ENCODE measurements at regions not wholly inside any gene's neighbourhood (a gene's known extent, or its start where the extent isn't known, plus 50 kb on each side); places are given as distances from the start of the nearest gene placed in this dataset.

- no peak overlapping the region for H2AFZ ChIP-seq
- H3K36me3 ChIP-seq (ENCODE audit: low read depth): no peaks in the 10 kb centered on the region
- H3K27ac ChIP-seq: no peak overlapping the region
- in situ Hi-C loops (cut with MboI): no loop called here
- no peaks in the 10 kb centered on the region for H3K4me1 ChIP-seq (ENCODE audit: insufficient read depth)
- no peaks in the 10 kb centered on the region for H3K9me2 ChIP-seq (ENCODE audit: insufficient read depth)
- no peaks in the 10 kb centered on the region for H3K79me2 ChIP-seq (ENCODE audit: insufficient read depth)
- H3K9me3 ChIP-seq (ENCODE audit: low read depth): no peaks in the 10 kb centered on the region
- H3K4me2 ChIP-seq (ENCODE audit: unreplicated experiment): no peak overlapping the region
- no peak overlapping the region for H3K4me3 ChIP-seq
- H3K27me3 ChIP-seq (replicated peaks; ENCODE audit: insufficient read depth): no peaks in the 10 kb centered on the region
- H3F3A ChIP-seq (ENCODE audit: insufficient read depth): no peaks in the 10 kb centered on the region
- DNase-seq: no peak
- 4 to 5% methylated on average over 3 of the region's 3 CpGs for WGBS, 2 experiments (ENCODE audit: low coverage in 1 of 2, low lambda C conversion rate in 2 of 2, missing lambda C conversion rate in 2 of 2)
- H4K20me1 ChIP-seq (ENCODE audit: insufficient read depth): no peaks in the 10 kb centered on the region
- TF ChIP-seq EZH2phosphoT487 (IDR thresholded peaks at IDR 0.05; ENCODE audit: insufficient read depth, low read depth) (no peak), EZH2 (IDR thresholded peaks at IDR 0.05; ENCODE audit: insufficient read depth, poor library complexity, severe bottlenecking) (no peak)
- H3K9ac ChIP-seq: no peak overlapping the region
Measured at GRCh38 chrX:82912382-82912781, 595.7 kb upstream of the POU3F4 start.

DNA sequence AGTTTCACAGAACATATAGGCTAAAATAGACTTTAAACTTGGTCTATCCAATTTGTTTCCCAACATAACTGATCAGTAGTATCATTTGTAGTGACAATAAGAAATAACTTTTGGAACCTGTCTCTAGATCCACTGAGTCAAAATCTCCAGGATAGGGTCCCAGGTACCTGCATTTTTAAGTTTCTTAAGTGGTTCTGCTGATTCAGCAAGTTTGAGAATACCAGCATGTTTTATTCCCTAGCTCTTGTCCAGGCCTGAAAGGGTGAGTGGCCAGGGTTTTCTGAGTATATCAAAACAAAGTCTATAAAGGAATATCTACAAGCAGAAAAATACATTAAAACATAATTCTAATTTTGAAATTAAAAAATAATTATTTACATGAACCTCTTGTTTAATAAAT lies 573.1 kb upstream of the POU3F4 start:
- no peaks in the 10 kb centered on the region for H3K79me2 ChIP-seq (ENCODE audit: insufficient read depth)
- H3K9me2 ChIP-seq (ENCODE audit: insufficient read depth): no peaks in the 10 kb centered on the region
- H3F3A ChIP-seq (ENCODE audit: insufficient read depth): no peaks in the 10 kb centered on the region
- TF ChIP-seq EZH2phosphoT487 (IDR thresholded peaks at IDR 0.05; ENCODE audit: insufficient read depth, low read depth) (no peak), EZH2 (IDR thresholded peaks at IDR 0.05; ENCODE audit: insufficient read depth, poor library complexity, severe bottlenecking) (no peak)
- H3K36me3 ChIP-seq (ENCODE audit: low read depth): no peaks in the 10 kb centered on the region
- no peak overlapping the region for H3K27ac ChIP-seq
- in situ Hi-C loops (cut with MboI): no loop called here
- H3K4me1 ChIP-seq (ENCODE audit: insufficient read depth): no peaks in the 10 kb centered on the region
- no peak overlapping the region for H3K4me2 ChIP-seq (ENCODE audit: unreplicated experiment)
- H2AFZ ChIP-seq: no peak overlapping the region
- no peaks in the 10 kb centered on the region for H4K20me1 ChIP-seq (ENCODE audit: insufficient read depth)
- DNase-seq: no peak
- H3K4me3 ChIP-seq: no peak overlapping the region
- H3K27me3 ChIP-seq (replicated peaks; ENCODE audit: insufficient read depth): no peaks in the 10 kb centered on the region
- H3K9ac ChIP-seq: no peak overlapping the region
- no peaks in the 10 kb centered on the region for H3K9me3 ChIP-seq (ENCODE audit: low read depth)

GRCh38 chrX:82945332-82945731 lies 562.8 kb upstream of the POU3F4 start:
- Histone ChIP-seq H3K4me2 (ENCODE audit: unreplicated experiment) (no peak overlapping the region), H3K27ac (no peak overlapping the region), H3F3A (ENCODE audit: insufficient read depth) (no peaks in the 10 kb centered on the region), H3K79me2 (ENCODE audit: insufficient read depth) (no peaks in the 10 kb centered on the region), H3K9me2 (ENCODE audit: insufficient read depth) (no peaks in the 10 kb centered on the region), H3K36me3 (ENCODE audit: low read depth) (no peaks in the 10 kb centered on the region), H3K9ac (no peak overlapping the region), H3K27me3 (replicated peaks; ENCODE audit: insufficient read depth) (no peaks in the 10 kb centered on the region), H4K20me1 (ENCODE audit: insufficient read depth) (no peaks in the 10 kb centered on the region), H3K4me1 (ENCODE audit: insufficient read depth) (no peaks in the 10 kb centered on the region), H3K9me3 (ENCODE audit: low read depth) (no peaks in the 10 kb centered on the region), H3K4me3 (no peak overlapping the region), H2AFZ (no peak overlapping the region)
- DNase-seq: no peak
- in situ Hi-C loops (cut with MboI): no loop called here
- no CpG with 5 or more reads among the region's 3 CpGs for WGBS, 2 experiments (ENCODE audit: low coverage in 1 of 2, low lambda C conversion rate in 2 of 2, missing lambda C conversion rate in 2 of 2)
- TF ChIP-seq EZH2 (IDR thresholded peaks at IDR 0.05; ENCODE audit: insufficient read depth, poor library complexity, severe bottlenecking) (no peak), EZH2phosphoT487 (IDR thresholded peaks at IDR 0.05; ENCODE audit: insufficient read depth, low read depth) (no peak)

GRCh38 chrX:82961129-82961528 lies 547.0 kb upstream of the POU3F4 start:
- Histone ChIP-seq H3K4me3 (no peak overlapping the region), H3K27me3 (replicated peaks; ENCODE audit: insufficient read depth) (no peaks in the 10 kb centered on the region), H3K27ac (no peak overlapping the region), H3K9ac (no peak overlapping the region), H3K4me2 (ENCODE audit: unreplicated experiment) (no peak overlapping the region), H4K20me1 (ENCODE audit: insufficient read depth) (no peaks in the 10 kb centered on the region), H3K79me2 (ENCODE audit: insufficient read depth) (no peaks in the 10 kb centered on the region), H3K36me3 (ENCODE audit: low read depth) (no peaks in the 10 kb centered on the region), H2AFZ (no peak overlapping the region), H3K4me1 (ENCODE audit: insufficient read depth) (no peaks in the 10 kb centered on the region), H3F3A (ENCODE audit: insufficient read depth) (no peaks in the 10 kb centered on the region), H3K9me2 (ENCODE audit: insufficient read depth) (no peaks in the 10 kb centered on the region), H3K9me3 (ENCODE audit: low read depth) (no peaks in the 10 kb centered on the region)
- no peak for TF ChIP-seq EZH2 (IDR thresholded peaks at IDR 0.05; ENCODE audit: insufficient read depth, poor library complexity, severe bottlenecking)
- no peak for TF ChIP-seq EZH2phosphoT487 (IDR thresholded peaks at IDR 0.05; ENCODE audit: insufficient read depth, low read depth)
- in situ Hi-C loops (cut with MboI): no loop called here
- 0 to 17% methylated on average over 1 to 2 of the region's 3 CpGs for WGBS, 2 experiments (ENCODE audit: low coverage in 1 of 2, low lambda C conversion rate in 2 of 2, missing lambda C conversion rate in 2 of 2)
- DNase-seq: no peak

- no peaks in the 10 kb centered on the region for H3K9me3 ChIP-seq (ENCODE audit: low read depth)
- no CpG with 5 or more reads among the region's 2 CpGs for WGBS, 2 experiments (ENCODE audit: low coverage in 1 of 2, low lambda C conversion rate in 2 of 2, missing lambda C conversion rate in 2 of 2)
- H3K4me3 ChIP-seq: no peak overlapping the region
- H4K20me1 ChIP-seq (ENCODE audit: insufficient read depth): no peaks in the 10 kb centered on the region
- TF ChIP-seq EZH2phosphoT487 (IDR thresholded peaks at IDR 0.05; ENCODE audit: insufficient read depth, low read depth) (no peak), EZH2 (IDR thresholded peaks at IDR 0.05; ENCODE audit: insufficient read depth, poor library complexity, severe bottlenecking) (no peak)
- no peak overlapping the region for H3K27ac ChIP-seq
- H3K4me2 ChIP-seq (ENCODE audit: unreplicated experiment): no peak overlapping the region
- no peak overlapping the region for H2AFZ ChIP-seq
- H3K4me1 ChIP-seq (ENCODE audit: insufficient read depth): no peaks in the 10 kb centered on the region
- no peak for DNase-seq
- no peaks in the 10 kb centered on the region for H3K79me2 ChIP-seq (ENCODE audit: insufficient read depth)
- no peak overlapping the region for H3K9ac ChIP-seq
- no peaks in the 10 kb centered on the region for H3F3A ChIP-seq (ENCODE audit: insufficient read depth)
- H3K36me3 ChIP-seq (ENCODE audit: low read depth): no peaks in the 10 kb centered on the region
- H3K27me3 ChIP-seq (replicated peaks; ENCODE audit: insufficient read depth): no peaks in the 10 kb centered on the region
- H3K9me2 ChIP-seq (ENCODE audit: insufficient read depth): no peaks in the 10 kb centered on the region
- in situ Hi-C loops (cut with MboI): no loop called here
Measured at GRCh38 chrX:82973646-82974045, 534.4 kb upstream of the POU3F4 start.

Measured in GM23248 (cell line).